A549 (cell line): ENCODE measurements at regions not wholly inside any gene's neighbourhood (a gene's known extent, or its start where the extent isn't known, plus 50 kb on each side); places are given as distances from the start of the nearest gene placed in this dataset.

ENCODE experiments used
- ATAC-seq, 2 experiments: fragments of 200-7000 bp in 1 of 2; fragments of >200 bp in 1 of 2; cut with Nextera tagmentation in 1 of 2; cut with Tn5 transposase in 1 of 2; 3 replicates each; pipeline versions ENCODE4 v1.8.0 to v1.9.1; 2018 to 2020; ENCODE audit warnings: mild to moderate bottlenecking in 1 of 2, moderate library complexity in 1 of 2
- CTCF ChIA-PET: fragments of 300-600 bp; sonication (Branson Sonifier 250); formaldehyde crosslinking; extraction: SDS; loops from one replicate; lab custom pipeline; 2021; ENCODE audit warnings: antibody characterized with exemption, inconsistent platforms; lab: Yijun Ruan, JAX
- POLR2A ChIA-PET: fragments of 350-600 bp; formaldehyde crosslinking; extraction: SDS; loops from one replicate; lab custom pipeline; 2021; ENCODE audit warnings: antibody characterized with exemption, inconsistent platforms; lab: Yijun Ruan, JAX
- DNase-seq, 2 experiments: peaks; one replicate each; pipeline versions ENCODE4 v3.0.0 to v3.0.0-alpha.2; 2011 to 2016; ENCODE audit warnings: low read depth in 1 of 2, low spot score in 1 of 2
- FAIRE-seq: peaks from 2 replicates; lab custom pipeline; 2011; peaks lifted over from hg19 to GRCh38; lab: Jason Lieb, UNC
- H3K27ac ChIP-seq, 2 experiments: fragments of >200 bp; sonication (Bioruptor Twin); formaldehyde crosslinking; 3 replicates each; pipeline ENCODE4 v1.5.1; 2016 to 2017
- H3K4me1 ChIP-seq: fragments of >200 bp; sonication (Bioruptor Twin); formaldehyde crosslinking; 3 replicates; pipeline ENCODE4 v1.6.1; 2016
- H3K4me2 ChIP-seq: fragments of >200 bp; sonication (Bioruptor Twin); formaldehyde crosslinking; 3 replicates; pipeline ENCODE4 v1.6.1; 2016
- H3K4me3 ChIP-seq: fragments of >200 bp; sonication (Bioruptor Twin); formaldehyde crosslinking; 3 replicates; pipeline ENCODE4 v1.5.1; 2016
- H3K9me3 ChIP-seq: fragments of >200 bp; sonication (Bioruptor Twin); formaldehyde crosslinking; 3 replicates; pipeline ENCODE4 v1.6.1; 2016
- CEBPB ChIP-seq, 2 experiments: fragments of >200 bp in 1 of 2; sonication (Bioruptor Twin) in 1 of 2; formaldehyde crosslinking in 1 of 2; IDR thresholded peaks; 2 replicates each; pipeline ENCODE4 v1.6.1; 2012 to 2016
- CHD2 ChIP-seq: fragments of 150-350 bp; IDR thresholded peaks from 2 replicates; pipeline ENCODE4 v1.6.1; 2014; ENCODE audit warnings: low read length; ENCODE audit not compliant: partially characterized antibody
- CHD4 ChIP-seq: fragments of 200-600 bp; sonication (generic); IDR thresholded peaks from 2 replicates; pipeline ENCODE4 v1.6.1; 2016; ENCODE audit warnings: antibody characterized with exemption, mild to moderate bottlenecking, borderline replicate concordance
- CTCF ChIP-seq: fragments of >200 bp; sonication (Bioruptor Twin); formaldehyde crosslinking; IDR thresholded peaks from 3 replicates; pipeline ENCODE4 v1.5.1; 2016
- EP300 ChIP-seq, 2 experiments: fragments of >200 bp; sonication (Bioruptor Twin); formaldehyde crosslinking; IDR thresholded peaks; 2 replicates in 1 of 2; 3 replicates in 1 of 2; pipeline ENCODE4 v1.6.1; 2016 to 2017
- GATA3 ChIP-seq: IDR thresholded peaks from 2 replicates; pipeline ENCODE4 v1.6.1; 2012; ENCODE audit warnings: borderline replicate concordance
- HDAC2 ChIP-seq: fragments of 200-600 bp; sonication (generic); IDR thresholded peaks from 2 replicates; pipeline ENCODE4 v1.6.1; 2016
- HEYL ChIP-seq: fragments of 250-450 bp; sonication (Bioruptor Pico); IDR thresholded peaks from 2 replicates; pipeline ENCODE4 v1.8.0; 2021; ENCODE audit warnings: mild to moderate bottlenecking, moderate library complexity
- HMGXB4 ChIP-seq: fragments of 250-450 bp; sonication (Bioruptor Pico); IDR thresholded peaks from 2 replicates; pipeline ENCODE4 v1.5.0; 2021; ENCODE audit warnings: mild to moderate bottlenecking, moderate library complexity, borderline replicate concordance
- HOXB5 ChIP-seq: fragments of 250-450 bp; sonication (Bioruptor Pico); IDR thresholded peaks from 2 replicates; pipeline ENCODE4 v1.5.0; 2020; ENCODE audit warnings: mild to moderate bottlenecking, moderate library complexity
- JUN ChIP-seq, 2 experiments: fragments of >200 bp; sonication (Bioruptor Twin); formaldehyde crosslinking; IDR thresholded peaks; 2 replicates in 1 of 2; 3 replicates in 1 of 2; pipeline ENCODE4 v1.6.1; 2016 to 2017
- KDM1A ChIP-seq: fragments of 200-600 bp; sonication (generic); IDR thresholded peaks from 2 replicates; pipeline ENCODE4 v1.6.1; 2016; ENCODE audit warnings: low read depth, mild to moderate bottlenecking
- KDM5A ChIP-seq: fragments of 200-600 bp; sonication (generic); IDR thresholded peaks from 2 replicates; pipeline ENCODE4 v1.6.1; 2016; ENCODE audit warnings: antibody characterized with exemption, mild to moderate bottlenecking
- NFE2L2 ChIP-seq: fragments of 150-350 bp; conservative IDR thresholded peaks from 2 replicates; pipeline ENCODE4 v1.6.1; 2014; ENCODE audit warnings: low read length
- NPAS2 ChIP-seq: fragments of 250-450 bp; sonication (Bioruptor Pico); IDR thresholded peaks from 2 replicates; pipeline ENCODE4 v1.8.0; 2022; ENCODE audit warnings: mild to moderate bottlenecking, moderate library complexity, borderline replicate concordance
- PBX3 ChIP-seq: IDR thresholded peaks from 2 replicates; pipeline ENCODE4 v1.6.1; 2012
- RAD21 ChIP-seq, 2 experiments: fragments of >200 bp in 1 of 2; sonication (Bioruptor Twin) in 1 of 2; formaldehyde crosslinking in 1 of 2; IDR thresholded peaks in 1 of 2; conservative IDR thresholded peaks in 1 of 2; 2 replicates in 1 of 2; 3 replicates in 1 of 2; pipeline ENCODE4 v1.6.1; 2012 to 2018; ENCODE audit warnings: inconsistent platforms in 1 of 2
- RCOR1 ChIP-seq: fragments of 150-350 bp; IDR thresholded peaks from 2 replicates; pipeline ENCODE4 v1.6.1; 2014; ENCODE audit warnings: antibody characterized with exemption, low read length, low read depth
- SMC3 ChIP-seq: fragments of >200 bp; sonication (Bioruptor Twin); formaldehyde crosslinking; IDR thresholded peaks from 3 replicates; pipeline ENCODE4 v1.6.1; 2018; ENCODE audit warnings: inconsistent platforms
- SREBF2 ChIP-seq: fragments of 450-650 bp; IDR thresholded peaks from 2 replicates; pipeline ENCODE4 v1.6.1; 2014; ENCODE audit warnings: mild to moderate bottlenecking, moderate library complexity
- TFCP2L1 ChIP-seq: fragments of 250-450 bp; sonication (Bioruptor Pico); IDR thresholded peaks from 2 replicates; pipeline ENCODE4 v1.5.0; 2021; ENCODE audit warnings: mild to moderate bottlenecking
- TP53 ChIP-seq: fragments of 250-450 bp; sonication (Bioruptor Pico); IDR thresholded peaks from 2 replicates; pipeline ENCODE4 v1.5.0; 2021; ENCODE audit warnings: mild to moderate bottlenecking, moderate library complexity
- ZFP36 ChIP-seq: fragments of 450-650 bp; IDR thresholded peaks from 2 replicates; pipeline ENCODE4 v1.6.1; 2014; ENCODE audit warnings: borderline replicate concordance; ENCODE audit not compliant: partially characterized antibody
- ZNF302 ChIP-seq: fragments of 250-450 bp; sonication (Bioruptor Pico); IDR thresholded peaks from 2 replicates; pipeline ENCODE4 v1.9.0; 2021; ENCODE audit warnings: inconsistent platforms, mild to moderate bottlenecking, moderate library complexity
- WGBS: methylation state at CpG from one replicate; pipeline ENCODE4 v1.1.6; 2017; ENCODE audit errors: missing lambda C conversion rate; 5-methylcytosine and 5-hydroxymethylcytosine counted together

GRCh38 chr3:146903927-146904326 lies 298.8 kb upstream of the PLSCR5 start:
- FAIRE-seq (no peak), ATAC-seq (no peak)
- TF ChIP-seq ZNF302 (CRISPR knock-in tag) = no peak
- TF ChIP-seq HDAC2 = no peak
- no peak for TF ChIP-seq SMC3
- no peak for TF ChIP-seq KDM5A
- TF ChIP-seq HMGXB4 (CRISPR knock-in tag) = no peak
- no peak for TF ChIP-seq PBX3
- no peak for TF ChIP-seq KDM1A

GRCh38 chr3:146899171-146899570 lies 294.0 kb upstream of the PLSCR5 start:
- H3K27ac ChIP-seq = no peak overlapping the region
- no peak overlapping the region for H3K4me2 ChIP-seq
- ChIA-PET POLR2A (no interaction called here), CTCF (no interaction called here)
- FAIRE-seq = no peak
- no peaks in the 10 kb centered on the region for H3K4me1 ChIP-seq
- ATAC-seq = no peak
- no peak overlapping the region for H3K4me3 ChIP-seq
- DNase-seq = no peak
- 11% methylated on average over 3 of the region's 3 CpGs for WGBS
- H3K9me3 ChIP-seq = no peaks in the 10 kb centered on the region
- TF ChIP-seq CEBPB (IDR thresholded peaks at IDR 0.05) (no peak), TFCP2L1 (CRISPR knock-in tag) (no peak), HOXB5 (CRISPR knock-in tag) (no peak), CTCF (no peak), KDM5A (no peak), CHD2 (no peak), NFE2L2 (no peak), SMC3 (no peak), TP53 (CRISPR knock-in tag) (no peak), RAD21 (conservative IDR thresholded peaks at IDR 0.05 in 1 of 2, IDR thresholded peaks at IDR 0.05 in 1 of 2) (no peak), JUN (IDR thresholded peaks at IDR 0.05) (no peak), GATA3 (no peak), SREBF2 (no peak), EP300 (IDR thresholded peaks at IDR 0.05) (no peak), CHD4 (no peak), HEYL (CRISPR knock-in tag) (no peak)

More at GRCh38 chr3:146903927-146904326, 298.8 kb upstream of the PLSCR5 start:
- DNase-seq = no peak
- POLR2A ChIA-PET = no interaction called here
- H3K9me3 ChIP-seq = no peaks in the 10 kb centered on the region
- no peaks in the 10 kb centered on the region for H3K4me1 ChIP-seq
- CTCF ChIA-PET = no interaction called here
- no peak overlapping the region for H3K27ac ChIP-seq
- no peak overlapping the region for H3K4me3 ChIP-seq
- no peak overlapping the region for H3K4me2 ChIP-seq
- 7% methylated on average over 3 of the region's 3 CpGs for WGBS

- Histone ChIP-seq H3K4me2 (no peak overlapping the region), H3K4me3 (no peak overlapping the region), H3K9me3 (no peaks in the 10 kb centered on the region), H3K27ac (no peak overlapping the region), H3K4me1 (no peaks in the 10 kb centered on the region)
- no peak for TF ChIP-seq NPAS2 (CRISPR knock-in tag)
- no peak for TF ChIP-seq RCOR1
- no peak for TF ChIP-seq TFCP2L1 (CRISPR knock-in tag)
- no peak for TF ChIP-seq ZFP36
- POLR2A ChIA-PET = no interaction called here
- DNase-seq (no peak), FAIRE-seq (no peak), ATAC-seq (no peak)
- CTCF ChIA-PET = no interaction called here
- 15% methylated on average over 4 of the region's 4 CpGs for WGBS
Measured at GRCh38 chr3:146896711-146897110, 291.6 kb upstream of the PLSCR5 start.
